Stimulated activated CD4-positive, alpha-beta T cell treated with anti-CD3 and anti-CD28 coated beads, Interleukin-15, amount 100 ng/mL, for 24 hours (primary cell): ENCODE measurements at regions not wholly inside any gene's neighbourhood (a gene's known extent, or its start where the extent isn't known, plus 50 kb on each side); places are given as distances from the start of the nearest gene placed in this dataset.
"Not testable (repeated sequence)": the region's sequence is repeated elsewhere in the genome, so short reads cannot be mapped to it uniquely, and the experiment has no call there.

Source experiments
- DNase-seq: peaks from one replicate; pipeline ENCODE4 v3.0.0-alpha.2; 2020

GRCh38 chr19:29048873-29049272, 164.1 kb downstream of the UQCRFS1 start:
- no peak for DNase-seq

- DNase-seq, result no peak
Observed at GRCh38 chr19:29045679-29046254, 167.2 kb downstream of the UQCRFS1 start.

- no peak for DNase-seq
Observed at GRCh38 chr19:29044037-29044436, 168.9 kb downstream of the UQCRFS1 start.

GRCh38 chr19:29042450-29042849, 170.5 kb downstream of the UQCRFS1 start:
- no peak for DNase-seq

GRCh38 chr19:29040951-29041350, 172.0 kb downstream of the UQCRFS1 start:
- no peak for DNase-seq

GRCh38 chr19:29040292-29040691, 172.7 kb downstream of the UQCRFS1 start:
- DNase-seq, result no peak

- DNase-seq, result not testable (repeated sequence)
Observed at GRCh38 chr19:29039036-29039435, 173.9 kb downstream of the UQCRFS1 start.

- DNase-seq, result no peak
Observed at GRCh38 chr19:29031216-29031615, 181.7 kb downstream of the UQCRFS1 start.

GRCh38 chr19:29029268-29029958, 183.5 kb downstream of the UQCRFS1 start:
- no peak for DNase-seq

- DNase-seq, result no peak
Observed at GRCh38 chr19:29022599-29022998, 190.4 kb downstream of the UQCRFS1 start.

- no peak for DNase-seq
Observed at GRCh38 chr19:29022165-29022564, 190.8 kb downstream of the UQCRFS1 start.

GRCh38 chr19:29021232-29021916, 191.6 kb downstream of the UQCRFS1 start:
- DNase-seq, result no peak

- DNase-seq, result no peak
Observed at GRCh38 chr19:29019403-29019802, 193.5 kb downstream of the UQCRFS1 start.

GRCh38 chr19:29018542-29018941, 194.4 kb downstream of the UQCRFS1 start:
- DNase-seq, result no peak

GRCh38 chr19:29017788-29018187, 195.2 kb downstream of the UQCRFS1 start:
- no peak for DNase-seq

- DNase-seq, result no peak
Observed at GRCh38 chr19:29016926-29017760, 195.8 kb downstream of the UQCRFS1 start.

GRCh38 chr19:29016353-29016752, 196.6 kb downstream of the UQCRFS1 start:
- DNase-seq, result no peak

GRCh38 chr19:29015569-29015968, 197.4 kb downstream of the UQCRFS1 start:
- DNase-seq, result no peak

- no peak for DNase-seq
Observed at GRCh38 chr19:29014857-29015436, 198.0 kb downstream of the UQCRFS1 start.

- DNase-seq, result no peak
Observed at GRCh38 chr19:29013988-29014387, 199.0 kb downstream of the UQCRFS1 start.

- DNase-seq, result no peak
Observed at GRCh38 chr19:29013325-29013724, 199.6 kb downstream of the UQCRFS1 start.

- no peak for DNase-seq
Observed at GRCh38 chr19:29012457-29012856, 200.5 kb downstream of the UQCRFS1 start.

- no peak for DNase-seq
Observed at GRCh38 chr19:29010276-29010675, 202.7 kb downstream of the UQCRFS1 start.
